GM19238 (cell line): ENCODE measurements at regions not wholly inside any gene's neighbourhood (a gene's known extent, or its start where the extent isn't known, plus 50 kb on each side); places are given as distances from the start of the nearest gene placed in this dataset.
"Not testable (repeated sequence)": the region's sequence is repeated elsewhere in the genome, so short reads cannot be mapped to it uniquely, and the experiment has no call there.

Experiments
- DNase-seq: peaks from one replicate; pipeline ENCODE4 v3.0.0; 2011; ENCODE audit warnings: low spot score; ENCODE audit not compliant: insufficient read length

DNA sequence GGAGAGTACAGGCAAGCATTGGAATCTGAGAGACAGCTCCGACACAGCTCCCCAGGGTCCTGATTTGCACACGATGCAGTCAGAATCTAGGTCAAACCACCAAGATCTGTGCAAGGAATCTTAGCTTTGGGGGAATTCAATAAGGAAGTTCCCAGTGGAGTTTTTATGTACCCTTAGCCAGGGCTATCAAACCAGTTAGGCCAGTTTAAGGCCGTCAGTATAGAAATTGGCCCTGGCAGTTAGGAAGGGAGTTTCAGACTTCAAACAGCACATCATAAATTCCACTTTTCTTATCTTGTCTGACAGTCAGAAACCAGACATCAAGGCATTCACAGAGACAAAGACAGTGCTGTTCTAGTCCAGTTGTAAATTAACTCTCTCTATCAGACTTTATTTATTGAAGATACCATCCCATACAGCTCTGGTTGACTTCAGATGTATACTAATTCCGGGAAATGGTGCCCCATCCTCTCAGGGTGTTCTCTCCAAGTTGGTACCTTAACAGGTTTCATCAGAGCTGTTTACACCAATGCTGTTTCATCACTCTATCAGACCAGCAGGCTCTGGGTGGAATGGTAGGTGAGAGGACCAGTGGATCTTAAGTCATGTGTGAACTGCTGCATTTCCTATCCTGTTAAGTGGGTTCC, 157.5 kb upstream of the ATF7IP start:
- no peak for DNase-seq

DNA sequence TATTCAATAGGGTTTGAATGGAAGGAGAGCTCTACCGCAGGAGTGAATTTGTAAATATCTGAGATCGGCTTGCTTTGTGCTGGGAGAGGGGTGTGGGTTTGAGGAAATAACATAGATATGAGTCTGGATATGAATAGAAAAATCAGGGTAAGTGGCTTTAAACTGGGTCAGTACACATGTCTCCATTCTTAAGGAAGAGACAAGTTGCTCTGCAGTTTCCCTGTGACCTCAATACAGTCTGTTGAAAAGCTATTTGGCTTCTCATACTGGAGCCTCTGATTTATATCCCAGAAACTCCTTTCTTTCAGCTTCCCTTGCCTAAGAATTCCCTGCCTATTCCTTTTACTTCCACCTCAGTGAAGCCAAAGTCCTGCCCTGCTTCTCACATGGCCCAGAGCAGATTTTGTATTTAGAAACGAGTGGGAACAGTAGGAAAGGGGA, 153.5 kb upstream of the ATF7IP start:
- DNase-seq, result no peak

DNA sequence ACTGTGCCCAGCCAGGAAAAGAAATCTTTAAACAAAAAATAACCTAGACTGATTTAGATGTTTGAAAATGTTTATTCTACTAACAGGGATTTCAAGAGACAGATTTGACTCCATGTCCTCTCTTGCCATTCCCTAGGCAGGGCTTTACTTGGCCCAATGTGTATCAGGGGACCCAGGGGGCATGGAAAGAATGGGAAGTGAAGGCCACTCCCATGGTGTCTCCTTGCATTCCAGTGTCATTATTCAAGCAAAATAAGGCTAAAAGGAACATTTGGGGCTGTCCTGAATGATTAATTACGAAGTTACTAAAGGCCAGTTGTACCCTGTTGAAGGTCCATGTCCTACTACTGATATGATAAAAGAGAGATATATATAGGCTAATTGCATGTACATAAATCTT, 151.9 kb upstream of the ATF7IP start:
- no peak for DNase-seq

DNA sequence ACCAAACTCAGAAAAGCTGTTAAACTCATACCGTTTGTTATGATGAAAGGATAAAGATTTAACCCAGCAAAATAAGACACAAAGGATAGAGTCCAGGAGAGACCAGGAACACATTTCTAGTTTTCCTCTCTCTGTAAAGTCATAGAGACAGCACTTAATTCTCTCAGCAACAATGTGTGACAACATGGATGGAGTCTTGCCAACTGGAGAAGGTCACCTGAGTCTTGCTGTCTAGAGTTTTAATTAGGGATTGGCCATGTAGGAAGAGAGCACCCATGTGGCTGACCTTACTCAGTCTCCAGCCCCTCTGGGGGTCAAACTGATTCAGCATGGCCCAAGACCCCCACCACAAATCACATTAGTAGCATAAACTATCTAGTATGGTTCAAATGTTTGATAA, 151.0 kb upstream of the ATF7IP start:
- DNase-seq, result no peak

DNA sequence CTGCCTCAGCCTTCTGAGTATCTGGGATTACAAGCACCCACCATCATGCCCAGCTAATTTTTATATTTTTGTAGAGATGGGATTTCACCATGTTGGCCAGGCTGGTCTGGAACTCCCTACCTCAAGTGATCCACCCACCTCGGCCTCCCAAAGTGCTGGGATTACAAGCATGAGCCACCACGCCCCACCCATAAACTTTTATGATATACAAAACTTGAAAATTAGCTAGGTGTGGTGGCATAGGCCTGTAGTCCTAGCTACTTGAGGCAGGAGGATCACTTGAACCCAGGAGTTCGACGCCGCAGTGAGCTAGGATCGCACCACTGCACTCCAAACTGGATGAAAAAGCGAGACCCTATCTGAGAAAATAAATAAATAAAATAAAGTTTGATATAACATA, 149.5 kb upstream of the ATF7IP start:
- not testable (repeated sequence) for DNase-seq

DNA sequence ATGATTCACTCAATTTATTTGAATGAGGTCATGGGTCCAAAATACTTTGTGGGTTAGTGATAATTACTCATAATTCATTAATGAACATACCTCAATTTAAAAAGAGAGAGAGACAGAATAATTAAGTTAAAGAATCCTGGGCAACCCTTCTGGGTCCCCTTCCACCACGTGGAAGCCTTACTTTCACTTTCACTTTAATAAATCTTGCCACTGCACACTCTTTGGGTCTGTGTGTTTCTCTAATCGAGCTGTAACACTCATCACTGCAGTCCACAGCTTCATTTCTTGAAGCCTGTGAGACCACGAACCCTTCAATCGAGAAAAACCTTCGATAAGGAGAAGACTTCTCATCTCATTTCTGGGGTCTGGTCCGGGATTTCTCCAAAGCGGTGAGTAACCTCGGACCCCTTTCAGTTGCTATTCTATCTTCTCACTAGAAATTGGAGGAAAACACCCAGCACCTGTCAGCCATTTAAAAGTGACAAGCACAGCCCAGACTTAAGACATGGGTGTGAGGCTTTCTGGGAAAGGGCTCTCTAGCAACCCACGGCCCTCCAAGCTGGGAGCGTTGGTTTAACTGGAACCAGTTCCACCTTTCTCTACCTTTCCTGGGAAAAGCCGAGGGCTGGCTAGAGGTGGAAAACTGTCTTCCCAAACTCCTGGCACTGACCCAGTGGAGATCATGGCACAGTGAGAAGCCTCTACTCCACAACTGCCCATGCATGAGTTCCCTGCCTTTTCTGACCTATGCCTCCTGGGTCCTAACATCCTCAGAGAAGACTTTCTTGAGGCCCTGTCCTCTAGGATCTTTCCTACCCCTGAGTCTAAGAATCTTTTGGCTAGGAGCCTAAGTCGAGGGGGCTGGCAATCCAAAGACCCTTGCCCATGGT, 148.8 kb upstream of the ATF7IP start:
- DNase-seq, result no peak

DNA sequence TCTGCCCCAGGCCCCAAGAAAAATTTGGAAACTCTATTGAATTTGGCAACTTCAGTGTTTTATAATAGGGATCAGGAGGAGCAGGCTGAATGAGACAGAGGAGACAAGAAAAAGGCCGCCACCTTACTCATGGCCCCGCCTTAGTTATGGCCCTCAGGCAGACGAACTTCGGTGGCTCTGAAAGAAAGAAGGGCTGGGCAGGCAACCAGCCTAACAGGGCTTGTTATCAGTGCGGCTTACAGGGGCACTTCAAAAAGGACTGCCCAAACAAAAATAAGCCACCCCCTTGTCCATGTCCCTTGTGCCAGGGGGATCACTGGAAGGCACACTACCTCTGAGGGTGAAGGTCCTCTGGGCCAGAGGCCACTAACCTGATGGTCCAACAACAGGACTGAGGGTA, 146.3 kb upstream of the ATF7IP start:
- no peak for DNase-seq

DNA sequence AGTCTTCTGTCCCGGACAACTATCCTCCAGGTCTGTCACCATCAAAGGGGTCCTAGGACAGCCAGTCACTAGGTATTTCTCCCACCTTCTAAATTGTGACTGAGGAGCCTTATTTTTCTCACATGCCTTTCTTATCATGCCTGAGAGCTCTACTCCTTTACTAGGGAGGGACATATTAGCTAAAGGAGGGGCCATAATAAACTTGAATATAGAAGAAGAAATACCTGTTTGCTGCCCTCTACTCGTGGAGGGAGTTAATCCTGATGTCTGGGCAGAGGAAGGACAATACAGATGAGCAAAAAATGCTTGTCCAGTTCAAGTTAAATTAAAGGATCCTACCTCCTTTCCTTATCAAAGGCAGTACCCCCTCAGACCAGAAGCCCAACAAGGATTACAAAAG, 145.8 kb upstream of the ATF7IP start:
- not testable (repeated sequence) for DNase-seq

DNA sequence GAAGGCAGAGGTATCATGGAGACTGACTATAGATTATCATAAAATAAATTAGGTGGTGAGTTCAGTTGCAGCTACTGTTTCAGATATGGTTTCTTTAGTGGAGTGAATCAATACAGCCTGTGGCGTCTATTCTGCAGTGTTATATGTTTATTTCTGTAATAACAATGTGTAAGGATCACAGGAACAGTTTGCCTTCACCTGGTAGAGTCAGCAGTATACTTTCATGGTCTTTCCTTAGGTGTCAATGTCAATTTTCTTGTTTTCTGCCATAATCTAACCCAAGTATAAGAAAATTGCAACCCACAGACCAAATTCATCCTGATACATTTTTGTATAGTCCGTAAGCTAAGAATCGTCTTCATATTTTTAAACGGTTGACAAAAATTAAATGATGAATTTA, 140.4 kb upstream of the ATF7IP start:
- no peak for DNase-seq

DNA sequence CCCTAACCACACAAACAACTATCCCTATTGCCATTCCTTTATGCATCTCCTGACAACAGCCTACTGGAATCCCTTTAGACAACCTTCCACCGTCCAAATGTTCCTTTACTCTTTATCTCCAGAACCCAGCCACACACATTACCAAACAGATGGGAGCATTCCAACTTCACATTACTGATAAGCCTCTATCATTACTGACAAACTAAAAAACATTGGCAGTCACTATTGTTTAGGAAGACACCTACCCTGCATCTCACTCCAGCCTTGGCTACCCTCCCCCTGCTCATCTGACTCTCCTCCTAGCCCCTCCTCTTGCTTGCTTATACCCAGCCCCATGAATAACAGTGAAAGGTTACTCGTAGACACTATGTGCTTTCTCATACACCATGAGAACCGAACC, 130.3 kb upstream of the ATF7IP start:
- not testable (repeated sequence) for DNase-seq

DNA sequence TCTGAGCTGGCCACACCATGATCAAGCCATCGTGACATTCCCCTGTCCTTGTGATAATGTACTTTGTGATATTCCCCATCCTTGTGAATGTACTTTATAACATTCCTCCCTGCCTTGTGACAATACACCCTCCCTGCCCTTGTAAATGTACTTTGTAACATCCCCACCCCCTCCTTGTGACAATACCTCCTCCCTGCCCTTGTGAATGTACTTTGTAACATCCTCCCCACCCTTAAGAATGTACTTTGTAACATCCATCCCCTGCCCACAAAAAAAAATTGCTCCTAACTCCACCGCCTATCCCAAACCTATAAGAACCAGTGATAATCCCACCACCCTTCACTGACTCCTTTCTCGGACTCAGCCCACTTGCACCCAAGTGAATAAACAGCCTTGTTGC, 128.8 kb upstream of the ATF7IP start:
- not testable (repeated sequence) for DNase-seq

DNA sequence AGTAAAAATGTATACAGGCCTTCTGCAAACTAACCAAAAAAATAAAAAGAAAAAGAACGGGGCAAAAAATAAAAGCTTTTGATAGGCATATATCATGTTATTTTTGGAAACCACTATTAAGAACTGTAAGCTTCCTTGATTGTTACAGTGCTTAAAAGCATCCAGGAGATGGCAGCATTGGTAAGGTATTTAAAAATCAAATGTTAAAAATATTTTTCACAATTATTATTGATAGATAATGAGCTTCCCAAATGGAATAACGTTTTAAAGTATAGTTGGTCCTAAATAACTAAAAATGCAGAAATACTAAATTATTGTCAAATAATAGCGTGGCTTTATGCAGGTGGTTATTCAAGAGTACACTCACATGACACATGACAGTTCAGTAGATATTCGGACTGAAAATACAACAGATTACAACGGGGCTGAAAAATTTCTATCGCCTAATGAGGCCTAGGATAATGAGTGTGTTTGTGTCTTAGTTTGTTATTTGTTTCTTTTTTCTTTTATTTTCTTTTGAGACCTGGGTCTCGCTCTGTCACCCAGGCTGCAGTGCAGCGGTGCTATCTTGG, 127.2 kb upstream of the ATF7IP start:
- DNase-seq, result no peak

DNA sequence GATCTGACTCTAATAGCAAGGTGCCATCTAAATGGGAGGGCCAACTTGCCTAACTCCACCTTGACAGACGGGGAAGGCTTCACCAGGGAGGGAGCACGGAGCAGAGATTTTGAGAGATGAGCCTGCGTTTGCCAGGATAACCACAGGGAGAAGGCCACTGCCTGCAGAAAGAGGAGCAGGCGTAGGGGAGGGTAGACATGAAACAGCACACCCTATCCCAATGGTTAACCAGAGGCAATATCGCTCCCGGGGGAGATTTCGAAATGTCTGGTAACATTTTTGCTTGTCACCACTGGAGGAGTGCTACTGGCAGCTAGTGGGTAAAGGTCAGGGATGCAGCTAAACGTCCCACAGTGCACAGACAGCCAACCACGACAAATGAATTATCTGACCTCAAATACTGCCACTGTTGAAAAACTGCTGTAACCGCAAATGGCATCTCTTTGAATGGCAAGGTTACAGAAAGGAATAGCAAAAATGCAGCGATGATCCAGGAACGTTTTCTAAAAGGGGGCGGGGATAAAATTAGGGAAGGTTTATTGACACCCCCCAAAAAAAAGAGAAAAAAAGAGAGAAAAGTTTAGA, 126.0 kb upstream of the ATF7IP start:
- no peak for DNase-seq

DNA sequence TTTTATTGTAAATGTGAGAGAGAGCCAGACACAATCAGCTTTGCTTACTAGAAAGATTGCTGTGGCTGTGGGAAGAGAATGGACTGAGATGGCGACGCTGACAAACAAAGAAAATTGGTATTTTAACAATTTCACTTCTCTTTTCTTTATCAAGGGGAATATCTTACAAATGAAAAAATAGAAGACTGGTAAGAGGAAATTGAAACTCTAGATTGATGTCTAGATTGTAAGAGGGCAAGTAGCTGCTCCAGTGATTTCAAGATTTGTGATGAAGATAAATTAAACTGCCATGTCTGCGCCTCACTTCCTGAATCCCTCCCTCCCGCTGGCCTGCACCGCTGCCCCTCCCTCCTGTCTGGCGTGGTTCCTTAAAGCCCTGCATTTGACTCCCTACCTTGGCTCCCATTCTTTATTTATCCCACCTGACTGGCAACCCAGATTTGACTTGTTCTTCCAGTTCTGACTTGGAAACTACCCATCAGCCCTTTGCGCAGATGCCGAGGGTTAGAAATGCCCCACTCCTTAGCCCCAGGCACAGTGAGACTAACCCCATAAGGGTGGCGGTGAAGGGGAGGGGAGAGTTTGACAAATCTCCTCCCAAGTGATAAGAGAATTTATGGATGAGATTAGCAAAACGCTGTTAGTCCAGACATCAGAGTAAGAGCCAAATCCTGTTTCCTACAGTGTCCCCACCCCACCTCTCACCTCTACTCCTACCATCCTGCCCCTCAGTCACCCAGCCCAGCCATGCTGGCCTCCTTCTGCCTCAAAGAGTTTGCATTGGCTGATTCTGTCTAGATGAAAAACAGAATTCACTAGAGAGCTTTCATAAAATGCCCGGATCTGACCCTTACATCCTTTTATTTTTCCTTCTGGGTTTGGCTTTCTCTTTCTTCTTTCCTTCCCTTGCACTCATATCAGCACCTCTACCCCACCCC, 125.3 kb upstream of the ATF7IP start:
- DNase-seq, result no peak

DNA sequence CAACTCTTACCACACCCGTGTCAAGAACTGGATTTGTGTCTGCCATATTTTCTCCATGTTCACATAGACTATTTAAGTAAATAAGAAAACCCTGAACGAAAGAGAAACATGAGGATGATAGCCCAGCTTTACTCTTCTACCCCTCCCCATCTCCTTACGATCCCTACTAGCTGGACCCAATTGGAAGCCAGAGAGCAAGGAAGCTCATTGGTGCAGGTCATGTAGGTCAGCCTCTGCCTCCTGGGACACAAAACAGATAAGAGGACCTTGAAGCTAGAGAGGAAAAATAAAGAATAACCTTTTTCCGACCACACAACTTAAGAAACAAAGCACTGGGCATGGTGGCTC, 124.6 kb upstream of the ATF7IP start:
- no peak for DNase-seq

DNA sequence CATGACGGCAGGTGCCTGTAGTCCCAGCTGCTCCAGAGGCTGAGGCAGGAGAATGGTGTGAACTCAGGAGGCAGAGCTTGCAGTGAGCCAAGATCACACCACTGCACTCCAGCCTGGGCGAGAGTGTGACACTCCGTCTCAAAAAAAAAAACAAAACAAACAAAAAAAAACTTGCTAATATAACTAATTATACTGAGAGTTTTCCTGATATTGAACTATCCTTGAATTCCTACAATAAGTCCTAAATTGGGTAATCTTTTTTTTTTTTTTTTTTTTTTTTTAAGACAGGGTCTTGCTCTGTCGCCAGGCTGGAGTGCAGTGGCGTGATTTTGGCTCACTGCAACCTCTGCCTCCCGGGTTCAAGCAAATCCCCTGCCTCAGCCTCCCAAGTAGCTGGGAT, 122.7 kb upstream of the ATF7IP start:
- DNase-seq, result not testable (repeated sequence)

DNA sequence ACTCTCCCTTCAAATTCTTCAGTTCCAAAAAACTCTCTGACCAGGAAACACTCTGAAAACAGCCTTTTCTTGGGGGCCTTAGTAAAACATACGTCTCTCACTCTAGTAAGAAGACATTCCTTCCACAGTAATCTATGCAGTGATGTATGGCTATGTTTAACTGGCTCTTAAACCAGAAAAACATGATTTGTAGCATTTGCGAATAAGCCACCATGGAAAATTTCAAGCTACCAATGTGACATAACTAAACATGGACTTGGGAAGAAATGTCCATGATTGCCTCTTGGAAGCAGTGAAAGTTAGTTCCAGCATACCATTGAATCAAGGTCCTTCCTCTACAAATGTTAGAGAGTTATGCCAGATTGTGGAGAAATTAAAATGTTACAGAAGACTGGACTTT, 121.5 kb upstream of the ATF7IP start:
- DNase-seq, result no peak

DNA sequence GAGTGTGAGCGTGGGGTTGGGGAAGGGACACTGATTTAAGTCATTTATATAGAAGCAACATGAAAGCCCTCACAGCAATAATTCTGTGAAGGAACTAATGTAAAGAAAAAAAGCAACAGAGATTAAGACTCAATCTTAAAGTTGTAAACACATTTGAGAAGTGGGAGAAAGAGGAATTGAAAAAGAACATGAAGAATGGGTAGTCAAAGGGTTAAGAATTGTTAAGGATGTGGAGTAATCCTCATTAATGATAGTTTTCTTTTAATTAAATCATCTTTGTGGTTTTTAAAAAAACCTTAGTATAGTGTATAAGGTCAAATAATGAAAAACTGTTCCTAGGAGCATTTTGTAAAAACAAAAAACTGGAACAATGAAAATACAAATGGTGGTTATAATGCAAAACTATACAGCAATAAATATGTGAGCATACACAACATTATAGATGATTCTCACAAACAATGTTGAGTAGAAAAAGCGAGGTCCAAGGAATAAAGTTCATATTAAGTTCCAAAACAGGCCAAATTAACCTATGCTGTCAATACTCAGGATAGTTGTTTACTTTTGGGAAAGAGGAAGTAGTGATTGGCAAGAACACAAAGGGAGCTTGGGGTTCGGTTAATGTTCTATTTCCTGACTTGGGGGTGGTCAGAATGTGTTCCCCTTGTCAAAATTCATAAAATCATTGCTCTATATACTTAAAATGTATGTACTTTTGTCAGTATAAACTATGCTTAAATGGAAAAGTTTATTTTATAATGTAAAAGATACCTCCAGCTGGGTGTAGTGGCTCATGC, 120.4 kb upstream of the ATF7IP start:
- no peak for DNase-seq

DNA sequence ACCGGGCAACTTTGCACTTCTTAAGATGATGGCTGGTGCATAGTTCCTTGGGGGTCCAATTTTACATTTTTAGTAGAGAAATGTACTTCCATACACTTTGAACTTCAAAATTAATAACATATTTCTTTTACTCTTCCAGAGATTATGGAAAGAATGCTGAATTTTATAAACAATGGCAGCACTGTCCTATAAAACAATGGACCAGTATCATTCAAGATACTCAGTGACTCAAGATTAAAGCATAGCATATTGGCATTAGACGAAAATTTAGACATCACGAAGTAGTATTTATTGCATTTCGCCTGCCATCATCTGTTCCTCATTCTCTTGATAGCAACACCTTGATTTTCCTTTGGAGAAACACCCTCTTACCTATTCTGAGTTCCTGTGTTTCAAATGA, 118.3 kb upstream of the ATF7IP start:
- no peak for DNase-seq

DNA sequence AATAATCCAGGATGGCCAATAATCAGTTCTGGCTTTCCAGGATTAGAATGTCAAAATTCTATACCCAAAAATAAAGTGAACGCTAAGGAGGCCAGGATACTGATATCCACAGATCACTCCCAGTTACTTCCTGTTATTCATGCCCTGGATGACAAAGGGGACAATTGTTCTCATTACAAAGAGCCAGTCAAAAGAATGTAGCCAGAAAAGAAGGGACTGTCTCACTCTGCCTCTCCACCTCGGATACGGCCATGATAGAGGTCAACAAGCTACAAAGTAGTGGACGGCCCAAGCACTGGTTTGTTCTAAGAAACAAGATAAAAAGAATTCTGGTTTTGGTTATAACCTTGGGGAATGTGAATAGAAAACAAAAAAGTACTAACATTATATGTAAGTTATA, 116.1 kb upstream of the ATF7IP start:
- DNase-seq, result no peak
